Fibroblast of lung (primary cell): ENCODE measurements at regions not wholly inside any gene's neighbourhood (a gene's known extent, or its start where the extent isn't known, plus 50 kb on each side); places are given as distances from the start of the nearest gene placed in this dataset.

Source experiments
- CTCF ChIP-seq, 2 donors: IDR thresholded peaks in 1 of 2; conservative IDR thresholded peaks in 1 of 2; 1 replicate in 1 of 2; 2 replicates in 1 of 2; pipeline ENCODE4 v1.5.1; 2011 to 2012; ENCODE audit warnings: low read length in 2 of 2, control low read depth in 1 of 2, inconsistent platforms in 1 of 2, low read depth in 1 of 2, mild to moderate bottlenecking in 1 of 2
- EZH2 ChIP-seq: IDR thresholded peaks from 2 replicates; pipeline ENCODE4 v1.5.1; 2012; ENCODE audit warnings: low read length, control low read depth, mild to moderate bottlenecking; ENCODE audit errors: missing control alignments

- TF ChIP-seq CTCF (conservative IDR thresholded peaks at IDR 0.05 in 1 of 2, IDR thresholded peaks at IDR 0.05 in 1 of 2; ENCODE audit: low read depth in 1 of 2, low read length in 2 of 2) (no peak), EZH2 (no peak)
Observed at GRCh38 chr6:144652292-144652891, 367.3 kb downstream of the UTRN start.
